NT2/D1 (cell line): ENCODE measurements at regions not wholly inside any gene's neighbourhood (a gene's known extent, or its start where the extent isn't known, plus 50 kb on each side); places are given as distances from the start of the nearest gene placed in this dataset.

Experiments used
- DNase-seq: peaks from one replicate; pipeline ENCODE4 v3.0.0-alpha.2; 2011; ENCODE audit warnings: low read depth, low spot score
- H3K27me3 ChIP-seq: 2 replicates; pipeline ENCODE4 v1.6.0; 2011; ENCODE audit warnings: mild to moderate bottlenecking; ENCODE audit not compliant: insufficient read length, insufficient read depth
- H3K36me3 ChIP-seq: 2 replicates; pipeline ENCODE4 v1.6.1; 2011; ENCODE audit warnings: mild to moderate bottlenecking, low read length, mixed read lengths; ENCODE audit not compliant: insufficient read depth, insufficient read length
- H3K4me1 ChIP-seq: 2 replicates; pipeline ENCODE4 v1.5.1; 2011; ENCODE audit not compliant: insufficient read depth, insufficient read length
- H3K4me3 ChIP-seq: 2 replicates; pipeline ENCODE4 v1.5.1; 2011; ENCODE audit warnings: low read depth; ENCODE audit not compliant: insufficient read length
- H3K9ac ChIP-seq: 2 replicates; pipeline ENCODE4 v1.6.0; 2011; ENCODE audit warnings: low read depth; ENCODE audit not compliant: insufficient read length
- H3K9me3 ChIP-seq: 2 replicates; pipeline ENCODE4 v1.5.1; 2011; ENCODE audit warnings: mild to moderate bottlenecking, low read length; ENCODE audit not compliant: insufficient read depth
- SUZ12 ChIP-seq: IDR thresholded peaks from 2 replicates; pipeline ENCODE4 v1.6.1; 2011; ENCODE audit not compliant: insufficient read length, insufficient read depth; ENCODE audit errors: extremely low read depth
- YY1 ChIP-seq: IDR thresholded peaks from 2 replicates; pipeline ENCODE4 v1.6.1; 2011; ENCODE audit not compliant: insufficient read length, insufficient read depth
- ZNF274 ChIP-seq: IDR thresholded peaks from 2 replicates; pipeline ENCODE4 v1.6.1; 2011; ENCODE audit warnings: mild to moderate bottlenecking, low read depth, low read length

- TF ChIP-seq SUZ12 = no peak
- TF ChIP-seq YY1 = no peak
- TF ChIP-seq ZNF274 = no peak
- Histone ChIP-seq H3K36me3 (no peaks in the 10 kb centered on the region), H3K9me3 (no peaks in the 10 kb centered on the region), H3K9ac (no peak overlapping the region), H3K4me3 (no peak overlapping the region), H3K4me1 (peaks cover 4% of the 10 kb centered on the region), H3K27me3 (peaks cover 6% of the 10 kb centered on the region)
- DNase-seq = no peak
Measured at GRCh38 chr19:30158067-30158892, 213.9 kb upstream of the ZNF536 start.

- no peak overlapping the region for H3K4me3 ChIP-seq
- no peaks in the 10 kb centered on the region for H3K9me3 ChIP-seq
- no peaks in the 10 kb centered on the region for H3K36me3 ChIP-seq
- TF ChIP-seq SUZ12 (no peak), ZNF274 (no peak), YY1 (no peak)
- H3K4me1 ChIP-seq = peaks cover 4% of the 10 kb centered on the region
- H3K9ac ChIP-seq = no peak overlapping the region
- no peak for DNase-seq
- H3K27me3 ChIP-seq = peaks cover 6% of the 10 kb centered on the region
Measured at GRCh38 chr19:30158893-30159245, 213.3 kb upstream of the ZNF536 start.

- Histone ChIP-seq H3K9me3 (no peaks in the 10 kb centered on the region), H3K9ac (no peak overlapping the region), H3K4me3 (no peak overlapping the region), H3K27me3 (peaks cover 6% of the 10 kb centered on the region), H3K4me1 (peaks cover 4% of the 10 kb centered on the region), H3K36me3 (no peaks in the 10 kb centered on the region)
- TF ChIP-seq SUZ12 (no peak), YY1 (no peak)
- DNase-seq = no peak
Measured at GRCh38 chr19:30159636-30160035, 212.5 kb upstream of the ZNF536 start.

GRCh38 chr19:30160426-30160825 lies 211.8 kb upstream of the ZNF536 start:
- Histone ChIP-seq H3K9ac (no peak overlapping the region), H3K4me3 (no peak overlapping the region), H3K9me3 (peaks cover 3% of the 10 kb centered on the region; the same call in 1 of the 2 replicates), H3K36me3 (no peaks in the 10 kb centered on the region), H3K4me1 (peaks cover 4% of the 10 kb centered on the region), H3K27me3 (peaks cover 6% of the 10 kb centered on the region)
- TF ChIP-seq ZNF274 (no peak), YY1 (no peak), SUZ12 (no peak)
- no peak for DNase-seq

GRCh38 chr19:30161021-30161655 lies 211.0 kb upstream of the ZNF536 start:
- no peak for DNase-seq
- TF ChIP-seq YY1 (no peak), ZNF274 (no peak), SUZ12 (no peak)
- Histone ChIP-seq H3K27me3 (peaks cover 6% of the 10 kb centered on the region), H3K4me1 (peaks cover 2% of the 10 kb centered on the region), H3K36me3 (no peaks in the 10 kb centered on the region), H3K9me3 (peaks cover 3% of the 10 kb centered on the region; the same call in 1 of the 2 replicates), H3K4me3 (no peak overlapping the region), H3K9ac (no peak overlapping the region)

GRCh38 chr19:30161770-30162169 lies 210.4 kb upstream of the ZNF536 start:
- no peak for DNase-seq
- Histone ChIP-seq H3K9me3 (peaks cover 3% of the 10 kb centered on the region; the same call in 1 of the 2 replicates), H3K9ac (no peak overlapping the region), H3K36me3 (no peaks in the 10 kb centered on the region), H3K27me3 (peaks cover 6% of the 10 kb centered on the region), H3K4me1 (peaks cover 2% of the 10 kb centered on the region), H3K4me3 (no peak overlapping the region)
- no peak for TF ChIP-seq YY1
- TF ChIP-seq SUZ12 = no peak
- TF ChIP-seq ZNF274 = no peak

- no peak for DNase-seq
- Histone ChIP-seq H3K4me3 (no peak overlapping the region), H3K9me3 (peaks cover 3% of the 10 kb centered on the region; the same call in 1 of the 2 replicates), H3K4me1 (peaks cover 2% of the 10 kb centered on the region), H3K27me3 (peaks cover 6% of the 10 kb centered on the region), H3K9ac (no peak overlapping the region), H3K36me3 (no peaks in the 10 kb centered on the region)
- TF ChIP-seq YY1 = no peak
- no peak for TF ChIP-seq SUZ12
- TF ChIP-seq ZNF274 = no peak
Measured at GRCh38 chr19:30162718-30163117, 209.5 kb upstream of the ZNF536 start.
